ENCODE measurements at regions not wholly inside any gene's neighbourhood (a gene's known extent, or its start where the extent isn't known, plus 50 kb on each side); places are given as distances from the start of the nearest gene placed in this dataset.

- intact Hi-C loops (cut with DNase I): no loop called here
- Histone ChIP-seq H3K27ac (no peak overlapping the region), H3K36me3 (no peaks in the 10 kb centered on the region), H3K4me3 (no peak overlapping the region), H3K9me3 (no peaks in the 10 kb centered on the region), H3K4me1 (replicated peaks) (no peaks in the 10 kb centered on the region), H3K27me3 (replicated peaks; ENCODE audit: insufficient read depth) (peaks cover 8% of the 10 kb centered on the region)
- 85% methylated on average over 6 of the region's 6 CpGs for WGBS
- TF ChIP-seq POLR2AphosphoS5 (IDR thresholded peaks at IDR 0.05) (no peak), CTCF (IDR thresholded peaks at IDR 0.05) (no peak), POLR2A (IDR thresholded peaks at IDR 0.05) (no peak)
- no peak for DNase-seq (ENCODE audit: low spot score)
Measured at GRCh38 chr20:16806061-16806460, 57.9 kb downstream of the OTOR start.

GRCh38 chr20:16806886-16807285, 58.7 kb downstream of the OTOR start:
- Histone ChIP-seq H3K9me3 (no peaks in the 10 kb centered on the region), H3K4me3 (no peak overlapping the region), H3K27me3 (replicated peaks; ENCODE audit: insufficient read depth) (peaks cover 8% of the 10 kb centered on the region), H3K27ac (no peak overlapping the region), H3K4me1 (replicated peaks) (no peaks in the 10 kb centered on the region), H3K36me3 (no peaks in the 10 kb centered on the region)
- no peak for TF ChIP-seq CTCF (IDR thresholded peaks at IDR 0.05)
- no peak for TF ChIP-seq POLR2AphosphoS5 (IDR thresholded peaks at IDR 0.05)
- no peak for TF ChIP-seq POLR2A (IDR thresholded peaks at IDR 0.05)
- WGBS: 71% methylated on average over 7 of the region's 7 CpGs
- intact Hi-C loops (cut with DNase I): no loop called here
- DNase-seq (ENCODE audit: low spot score): no peak

DNA sequence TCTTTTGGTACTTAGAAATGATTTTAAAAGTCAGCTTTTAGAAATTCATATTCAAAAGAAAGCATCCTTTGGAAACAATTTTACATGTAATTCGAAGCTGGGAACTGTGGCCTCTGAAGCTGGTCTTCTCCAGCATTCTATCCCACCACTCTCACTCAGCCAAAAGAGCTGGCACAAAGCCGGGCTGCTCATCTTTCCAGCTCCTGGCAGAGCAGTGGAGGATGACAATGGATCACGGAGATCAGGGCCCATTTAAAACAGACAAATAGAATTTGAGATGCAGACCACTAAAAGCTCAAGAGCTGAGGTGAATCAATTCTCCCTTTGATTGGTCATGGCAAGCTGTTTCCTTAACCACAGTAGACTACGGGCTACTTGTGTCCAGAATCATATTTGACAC, 60.6 kb downstream of the OTOR start:
- Histone ChIP-seq H3K27me3 (replicated peaks; ENCODE audit: insufficient read depth) (peaks cover 8% of the 10 kb centered on the region), H3K4me1 (replicated peaks) (no peaks in the 10 kb centered on the region), H3K4me3 (no peak overlapping the region), H3K27ac (no peak overlapping the region), H3K36me3 (no peaks in the 10 kb centered on the region), H3K9me3 (no peaks in the 10 kb centered on the region)
- no peak for TF ChIP-seq POLR2A (IDR thresholded peaks at IDR 0.05)
- no peak for TF ChIP-seq CTCF (IDR thresholded peaks at IDR 0.05)
- no peak for DNase-seq (ENCODE audit: low spot score)
- intact Hi-C loops (cut with DNase I): no loop called here
- WGBS: 61% methylated on average over 4 of the region's 4 CpGs

DNA sequence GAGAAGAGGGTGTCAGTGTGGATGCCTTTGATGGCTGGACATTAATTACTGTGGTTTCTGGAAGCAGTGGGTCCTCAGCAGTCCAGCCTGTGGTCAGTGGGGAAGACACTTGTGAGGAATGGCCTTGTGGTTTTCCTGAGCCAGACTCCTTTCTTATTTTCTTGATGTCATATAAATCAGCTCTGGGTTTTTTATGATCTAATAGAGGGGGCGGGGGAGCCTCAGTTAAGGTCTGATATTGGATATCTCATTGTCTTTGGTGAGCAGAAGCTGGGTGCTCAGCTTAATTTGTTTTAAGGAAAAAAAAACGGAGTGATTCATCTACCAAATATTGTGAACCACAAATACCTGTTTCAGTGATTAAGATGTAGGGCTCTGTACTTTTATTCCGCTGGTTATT, 62.1 kb downstream of the OTOR start:
- no peak overlapping the region for H3K4me3 ChIP-seq
- intact Hi-C loops (cut with DNase I): no loop called here
- H3K36me3 ChIP-seq: no peaks in the 10 kb centered on the region
- H3K9me3 ChIP-seq: no peaks in the 10 kb centered on the region
- no peak overlapping the region for H3K27ac ChIP-seq
- TF ChIP-seq CTCF (IDR thresholded peaks at IDR 0.05) (no peak), POLR2AphosphoS5 (IDR thresholded peaks at IDR 0.05) (no peak), POLR2A (IDR thresholded peaks at IDR 0.05) (no peak)
- peaks cover 6% of the 10 kb centered on the region for H3K27me3 ChIP-seq (replicated peaks; ENCODE audit: insufficient read depth)
- no peak for DNase-seq (ENCODE audit: low spot score)
- no peaks in the 10 kb centered on the region for H3K4me1 ChIP-seq (replicated peaks)
- 50% methylated on average over 3 of the region's 3 CpGs for WGBS

DNA sequence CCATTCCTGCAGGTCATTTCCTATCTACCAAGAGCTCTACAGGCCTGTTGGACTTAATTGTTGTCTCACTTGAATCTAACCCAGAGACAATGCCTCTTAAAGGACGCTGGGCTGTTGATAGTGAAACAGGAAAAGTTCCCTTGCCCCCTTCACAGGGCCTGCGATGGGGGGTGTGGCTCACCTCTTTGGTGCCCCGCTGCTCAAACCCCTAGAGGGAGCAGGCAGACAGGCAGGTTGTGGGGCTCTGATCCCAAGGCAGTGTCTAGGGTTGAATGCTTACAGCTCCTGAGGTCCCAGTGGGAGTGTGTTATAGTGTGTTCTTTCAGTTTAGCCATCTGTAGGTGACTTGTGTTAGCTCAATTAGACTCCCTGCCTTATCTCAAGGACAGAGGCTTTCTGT, 68.0 kb downstream of the OTOR start:
- intact Hi-C loops (cut with DNase I): no loop called here
- no peaks in the 10 kb centered on the region for H3K36me3 ChIP-seq
- H3K27me3 ChIP-seq (replicated peaks; ENCODE audit: insufficient read depth): no peaks in the 10 kb centered on the region
- 41% methylated on average over 3 of the region's 3 CpGs for WGBS
- no peaks in the 10 kb centered on the region for H3K4me1 ChIP-seq (replicated peaks)
- no peak overlapping the region for H3K4me3 ChIP-seq
- H3K9me3 ChIP-seq: no peaks in the 10 kb centered on the region
- H3K27ac ChIP-seq: no peak overlapping the region
- TF ChIP-seq POLR2AphosphoS5 (IDR thresholded peaks at IDR 0.05) (no peak), CTCF (IDR thresholded peaks at IDR 0.05) (no peak), POLR2A (IDR thresholded peaks at IDR 0.05) (no peak)
- no peak for DNase-seq (ENCODE audit: low spot score)
